HG02588 (cell line): ENCODE measurements at regions not wholly inside any gene's neighbourhood (a gene's known extent, or its start where the extent isn't known, plus 50 kb on each side); places are given as distances from the start of the nearest gene placed in this dataset.

ENCODE experiments used
- ATAC-seq: cut with Tn5 transposase; IDR thresholded peaks from one replicate; pipeline ENCODE4 v1.9.1; 2021; ENCODE audit warnings: mild to moderate bottlenecking, moderate library complexity; ENCODE audit not compliant: unreplicated experiment

GRCh38 chr10:8416192-8416701 is 361.8 kb downstream of the GATA3 start:
- ATAC-seq: no peak

GRCh38 chr10:8416760-8417159 is 362.3 kb downstream of the GATA3 start:
- no peak for ATAC-seq

- no peak for ATAC-seq
Observed at GRCh38 chr10:8417631-8418030, 363.1 kb downstream of the GATA3 start.

- ATAC-seq: no peak
Observed at GRCh38 chr10:8418631-8419030, 364.1 kb downstream of the GATA3 start.

- no peak for ATAC-seq
Observed at GRCh38 chr10:8420182-8420581, 365.7 kb downstream of the GATA3 start.

- no peak for ATAC-seq
Observed at GRCh38 chr10:8424555-8425211, 370.2 kb downstream of the GATA3 start.

- no peak for ATAC-seq
Observed at GRCh38 chr10:8428654-8429053, 374.2 kb downstream of the GATA3 start.

- no peak for ATAC-seq
Observed at GRCh38 chr10:8430321-8430720, 375.8 kb downstream of the GATA3 start.

- ATAC-seq: no peak
Observed at GRCh38 chr10:8431511-8431910, 377.0 kb downstream of the GATA3 start.

GRCh38 chr10:8435186-8436055 is 380.9 kb downstream of the GATA3 start:
- ATAC-seq: no peak

GRCh38 chr10:8437896-8438295 is 383.4 kb downstream of the GATA3 start:
- no peak for ATAC-seq

GRCh38 chr10:8438603-8439002 is 384.1 kb downstream of the GATA3 start:
- ATAC-seq: no peak

- ATAC-seq: no peak
Observed at GRCh38 chr10:8439040-8439439, 384.6 kb downstream of the GATA3 start.

- no peak for ATAC-seq
Observed at GRCh38 chr10:8444630-8445029, 390.1 kb downstream of the GATA3 start.

GRCh38 chr10:8445353-8445752 is 390.9 kb downstream of the GATA3 start:
- ATAC-seq: no peak

GRCh38 chr10:8449909-8450308 is 395.4 kb downstream of the GATA3 start:
- ATAC-seq: no peak

GRCh38 chr10:8453587-8453986 is 399.1 kb downstream of the GATA3 start:
- no peak for ATAC-seq

- ATAC-seq: no peak
Observed at GRCh38 chr10:8454357-8454756, 399.9 kb downstream of the GATA3 start.

- no peak for ATAC-seq
Observed at GRCh38 chr10:8455181-8455580, 400.7 kb downstream of the GATA3 start.

- ATAC-seq: no peak
Observed at GRCh38 chr10:8456386-8456785, 401.9 kb downstream of the GATA3 start.

- ATAC-seq: no peak
Observed at GRCh38 chr10:8460626-8461025, 406.1 kb downstream of the GATA3 start.

GRCh38 chr10:8462565-8462964 is 408.1 kb downstream of the GATA3 start:
- ATAC-seq: no peak
